OCI-LY1 (cell line): ENCODE measurements at regions not wholly inside any gene's neighbourhood (a gene's known extent, or its start where the extent isn't known, plus 50 kb on each side); places are given as distances from the start of the nearest gene placed in this dataset.

Experiments used
- EZH2 ChIP-seq: fragments of 200-600 bp; sonication (generic), shearing (Covaris generic); IDR thresholded peaks from 2 replicates; pipeline ENCODE4 v1.8.0; 2017; ENCODE audit warnings: borderline replicate concordance, mixed run types, mild to moderate bottlenecking, antibody characterized with exemption, low read length, moderate library complexity, mixed read lengths
- TF ChIP-seq, protein P1 (sequence below): fragments of 200-600 bp; sonication (generic), shearing (Covaris generic); IDR thresholded peaks from 2 replicates; pipeline ENCODE4 v1.5.1; 2017; ENCODE audit warnings: mild to moderate bottlenecking, antibody characterized with exemption, low read length, moderate library complexity, mixed read lengths

DNA sequence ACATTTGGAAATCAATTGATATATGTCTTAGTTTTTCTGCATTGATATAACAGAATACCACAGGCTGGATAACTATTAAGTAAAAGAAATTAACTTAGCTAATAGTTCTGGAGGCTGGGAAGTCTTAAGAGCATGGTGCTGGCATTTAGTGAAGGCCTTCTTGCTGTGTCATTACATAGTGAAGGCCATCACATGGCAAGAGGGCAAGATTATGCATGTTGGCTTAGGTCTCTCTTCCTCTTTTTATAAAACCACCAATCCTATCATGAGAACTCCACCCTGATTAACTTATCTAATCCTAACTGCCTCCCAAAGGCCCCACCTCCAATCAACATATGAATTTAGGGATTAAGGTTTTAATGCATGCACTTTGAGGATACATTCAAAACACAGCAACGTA lies 225.5 kb upstream of the VRK2 start:
- TF ChIP-seq, protein P1, sequence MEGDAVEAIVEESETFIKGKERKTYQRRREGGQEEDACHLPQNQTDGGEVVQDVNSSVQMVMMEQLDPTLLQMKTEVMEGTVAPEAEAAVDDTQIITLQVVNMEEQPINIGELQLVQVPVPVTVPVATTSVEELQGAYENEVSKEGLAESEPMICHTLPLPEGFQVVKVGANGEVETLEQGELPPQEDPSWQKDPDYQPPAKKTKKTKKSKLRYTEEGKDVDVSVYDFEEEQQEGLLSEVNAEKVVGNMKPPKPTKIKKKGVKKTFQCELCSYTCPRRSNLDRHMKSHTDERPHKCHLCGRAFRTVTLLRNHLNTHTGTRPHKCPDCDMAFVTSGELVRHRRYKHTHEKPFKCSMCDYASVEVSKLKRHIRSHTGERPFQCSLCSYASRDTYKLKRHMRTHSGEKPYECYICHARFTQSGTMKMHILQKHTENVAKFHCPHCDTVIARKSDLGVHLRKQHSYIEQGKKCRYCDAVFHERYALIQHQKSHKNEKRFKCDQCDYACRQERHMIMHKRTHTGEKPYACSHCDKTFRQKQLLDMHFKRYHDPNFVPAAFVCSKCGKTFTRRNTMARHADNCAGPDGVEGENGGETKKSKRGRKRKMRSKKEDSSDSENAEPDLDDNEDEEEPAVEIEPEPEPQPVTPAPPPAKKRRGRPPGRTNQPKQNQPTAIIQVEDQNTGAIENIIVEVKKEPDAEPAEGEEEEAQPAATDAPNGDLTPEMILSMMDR: no peak
- TF ChIP-seq EZH2: no peak
